Eye (tissue), 1 donor: ENCODE measurements at regions not wholly inside any gene's neighbourhood (a gene's known extent, or its start where the extent isn't known, plus 50 kb on each side); places are given as distances from the start of the nearest gene placed in this dataset.
A peak's percentile ranks its signal among the peaks of the same experiment; 100 is the strongest.

Experiments used
- DNase-seq: peaks from one replicate; pipeline ENCODE4 v3.0.0-alpha.2; 2015

GRCh38 chr2:176508374-176508773, 239.1 kb downstream of the MTX2 start:
- DNase-seq: no peak

- DNase-seq: no peak
Measured at GRCh38 chr2:176508984-176509740, 239.9 kb downstream of the MTX2 start.

- DNase-seq: no peak
Measured at GRCh38 chr2:176514276-176514675, 245.0 kb downstream of the MTX2 start.

DNA sequence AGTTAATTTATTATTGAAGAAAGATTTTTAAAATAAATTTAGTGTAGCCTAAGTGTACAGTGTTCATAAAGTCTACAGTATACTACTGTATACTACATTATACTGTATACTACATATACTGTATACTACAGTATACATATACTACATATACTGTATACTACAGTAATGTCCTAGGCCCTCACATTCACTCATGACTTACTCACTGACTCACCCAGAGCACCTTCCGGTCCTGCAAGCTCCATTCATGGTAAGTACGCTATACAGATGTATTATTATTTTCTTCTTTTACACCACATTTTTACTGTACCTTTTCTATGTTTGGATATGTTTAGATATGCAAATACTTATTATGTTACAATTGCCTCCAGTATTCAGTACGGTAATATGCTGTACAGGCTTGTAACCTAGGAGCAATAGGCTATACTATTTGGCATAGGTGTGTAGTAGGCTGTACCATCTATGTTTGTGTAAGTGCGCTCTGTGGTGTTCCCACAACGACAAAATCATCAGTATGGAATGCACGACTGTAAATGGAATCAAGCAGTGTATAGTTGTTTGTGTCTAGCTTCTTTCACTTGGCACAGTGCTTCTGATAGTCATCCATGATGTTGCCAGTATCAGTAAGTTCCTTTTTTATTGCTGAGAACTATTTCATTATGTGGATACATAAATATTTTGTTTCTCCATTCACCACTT, 245.7 kb downstream of the MTX2 start:
- no peak for DNase-seq

- DNase-seq: no peak
Measured at GRCh38 chr2:176516051-176516602, 246.9 kb downstream of the MTX2 start.

DNA sequence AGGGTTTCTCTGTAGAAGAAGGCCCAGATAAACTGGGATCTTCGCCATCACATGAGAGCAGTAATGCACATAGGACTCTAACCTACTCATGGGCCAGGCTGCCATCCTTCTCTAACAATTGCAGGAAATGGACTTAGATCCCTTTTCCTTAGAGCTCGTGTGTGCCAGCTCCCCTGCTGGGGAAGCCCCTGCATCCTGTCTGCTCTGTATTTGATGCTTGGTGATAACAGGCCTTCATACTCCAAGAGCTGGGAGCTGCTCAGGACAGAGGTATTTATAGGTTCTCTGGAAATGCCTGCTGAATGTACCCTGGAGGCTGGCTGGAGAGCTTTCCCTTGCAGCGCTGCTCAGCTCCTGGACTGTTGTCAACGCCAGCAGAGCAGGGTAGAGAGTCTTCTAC, 249.6 kb downstream of the MTX2 start:
- DNase-seq: no peak

DNA sequence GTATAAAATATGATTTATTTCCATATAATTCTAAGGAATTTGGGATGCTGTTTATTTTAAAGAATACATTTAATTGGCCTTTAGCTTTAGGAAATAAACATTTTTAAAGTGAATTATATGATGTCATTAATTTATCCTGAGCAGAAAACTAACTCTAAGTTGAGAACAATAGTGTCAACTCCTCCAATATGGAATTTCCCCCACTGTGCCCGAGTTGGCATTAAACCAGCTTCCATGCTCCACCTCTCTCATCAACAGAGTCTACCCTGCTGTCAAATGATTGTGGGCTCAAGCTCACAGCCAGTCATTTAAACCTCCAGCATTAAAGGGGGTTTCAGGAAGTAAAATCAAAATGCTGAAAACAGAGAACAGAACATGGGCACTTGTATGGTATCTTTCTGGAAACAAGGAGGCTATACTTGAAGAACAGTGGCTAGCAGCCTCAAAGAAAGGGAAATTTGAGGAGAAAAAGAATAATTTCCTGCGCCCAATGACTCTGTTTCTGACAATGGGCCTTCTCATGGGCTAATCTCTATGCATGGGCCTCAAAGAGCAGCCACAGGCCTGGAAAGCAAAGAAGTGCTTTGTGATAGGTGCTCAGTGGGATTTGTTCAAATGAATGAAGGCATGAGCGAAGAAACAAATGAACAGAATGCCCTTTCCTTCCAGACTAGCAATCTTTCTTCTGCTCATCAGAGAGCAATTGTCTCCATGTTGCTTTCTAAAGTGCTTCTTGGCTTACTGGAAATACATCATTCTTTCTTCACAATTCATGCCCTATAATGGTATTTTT, 252.8 kb downstream of the MTX2 start:
- no peak for DNase-seq

DNA sequence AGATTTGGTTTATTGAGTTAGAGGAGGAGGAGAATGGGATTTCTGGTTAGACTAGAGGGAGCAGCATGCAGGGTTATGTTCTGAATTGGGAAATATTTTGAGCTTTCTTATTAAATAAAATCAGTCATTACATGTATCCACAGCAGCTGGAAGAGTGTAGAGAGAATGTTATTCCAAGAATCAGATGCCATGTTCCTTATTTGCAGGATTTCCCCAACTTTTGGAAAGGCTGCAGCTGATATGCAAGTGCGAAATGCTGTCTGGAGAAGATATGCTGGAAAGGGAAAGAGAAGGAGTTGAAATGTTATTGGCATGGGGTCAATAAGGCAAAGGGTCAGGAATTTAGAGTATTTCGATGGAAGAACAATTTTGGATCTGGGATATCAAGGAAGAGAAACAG, 255.8 kb downstream of the MTX2 start:
- no peak for DNase-seq

DNA sequence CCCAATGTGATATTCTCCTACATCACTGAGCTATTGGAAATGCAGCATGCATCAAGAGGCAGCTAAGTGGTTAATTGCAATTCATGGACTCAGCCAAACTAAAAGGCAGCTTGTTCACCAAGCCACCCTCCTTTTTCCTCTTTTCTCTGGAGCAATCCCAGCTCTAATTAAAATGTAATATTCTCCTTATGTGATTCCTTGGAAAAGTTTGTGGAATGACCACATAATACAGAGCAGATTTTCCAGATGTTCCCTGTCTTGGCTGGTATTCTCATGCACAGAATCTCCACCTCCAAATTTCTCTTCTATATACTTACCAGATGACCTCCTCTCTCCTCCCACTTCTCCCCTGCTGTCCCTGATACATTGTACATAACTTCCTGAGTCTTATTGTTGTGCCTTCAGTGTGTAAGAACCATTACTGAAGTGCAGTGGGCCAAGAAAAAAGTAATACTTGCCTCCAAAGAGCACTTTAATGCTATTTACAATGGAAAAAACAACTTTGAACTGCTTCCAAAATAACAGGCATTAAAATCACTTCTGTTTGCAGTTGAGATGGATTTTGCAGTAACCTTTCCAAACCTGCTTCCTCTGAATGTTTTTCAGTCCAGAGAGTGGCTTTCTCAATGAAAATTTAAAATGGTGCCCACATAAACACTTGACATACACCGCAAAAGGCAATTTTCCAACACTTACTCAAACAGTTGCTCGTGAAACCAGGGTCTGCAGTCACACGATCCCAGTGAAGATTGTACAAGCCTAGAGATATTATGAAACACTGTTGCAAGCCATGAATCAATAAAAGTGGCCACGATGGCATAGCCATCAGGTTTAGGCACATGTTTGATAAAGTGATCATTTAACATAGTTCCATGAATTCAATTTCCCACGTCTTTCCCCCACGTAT, 258.0 kb downstream of the MTX2 start:
- DNase-seq: peak; percentile 81

DNA sequence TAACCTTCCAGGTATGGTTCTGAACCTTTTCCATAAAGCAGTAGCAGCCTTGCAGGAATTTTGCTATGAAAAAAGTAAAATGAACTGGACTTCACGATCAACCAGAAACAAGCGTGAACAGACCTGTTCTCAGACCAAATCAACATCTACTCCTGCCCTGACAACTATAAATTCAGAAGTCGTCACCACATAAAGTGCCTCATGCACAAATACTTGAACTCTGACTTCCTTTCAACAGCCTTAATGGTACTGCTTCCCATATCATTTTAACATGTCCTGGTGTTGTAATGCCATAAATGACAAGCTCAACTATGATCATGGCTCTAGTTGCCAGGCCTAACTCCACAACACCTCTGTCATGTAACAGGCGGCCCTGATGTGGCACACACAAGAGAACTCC, 262.4 kb downstream of the MTX2 start:
- no peak for DNase-seq

GRCh38 chr2:176533505-176534193, 264.4 kb downstream of the MTX2 start:
- DNase-seq: no peak

GRCh38 chr2:176534798-176535466, 265.7 kb downstream of the MTX2 start:
- DNase-seq: no peak

DNA sequence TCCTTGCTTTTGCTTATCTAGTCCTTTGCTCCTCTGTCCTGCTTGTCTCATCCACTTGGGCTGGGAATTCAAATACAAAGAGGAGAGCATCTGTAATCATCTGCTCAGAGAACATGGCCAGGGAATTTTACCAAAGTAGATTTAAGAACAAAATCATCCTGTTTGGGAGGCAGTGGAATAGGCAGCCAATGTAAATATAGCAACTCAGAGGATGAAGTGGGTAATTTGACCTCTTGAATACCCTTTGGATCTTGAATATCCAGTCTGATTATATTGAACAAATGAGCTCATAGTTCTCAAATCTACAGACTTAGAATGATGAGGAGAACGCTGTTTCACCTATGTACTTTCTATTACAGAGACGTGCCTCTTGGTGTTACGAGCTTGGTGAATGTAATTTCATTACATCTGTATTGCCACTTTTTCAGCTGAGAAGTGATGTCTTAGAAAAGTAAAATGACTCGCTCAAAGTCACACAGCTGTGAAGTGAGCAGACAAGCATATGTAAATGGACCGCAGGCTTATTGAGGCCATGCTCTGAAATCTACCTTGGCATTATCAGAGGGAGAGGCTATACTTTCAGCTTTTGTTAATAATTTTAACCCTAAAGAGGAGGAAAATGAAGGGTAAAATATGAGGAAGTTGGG, 266.3 kb downstream of the MTX2 start:
- DNase-seq: no peak

DNA sequence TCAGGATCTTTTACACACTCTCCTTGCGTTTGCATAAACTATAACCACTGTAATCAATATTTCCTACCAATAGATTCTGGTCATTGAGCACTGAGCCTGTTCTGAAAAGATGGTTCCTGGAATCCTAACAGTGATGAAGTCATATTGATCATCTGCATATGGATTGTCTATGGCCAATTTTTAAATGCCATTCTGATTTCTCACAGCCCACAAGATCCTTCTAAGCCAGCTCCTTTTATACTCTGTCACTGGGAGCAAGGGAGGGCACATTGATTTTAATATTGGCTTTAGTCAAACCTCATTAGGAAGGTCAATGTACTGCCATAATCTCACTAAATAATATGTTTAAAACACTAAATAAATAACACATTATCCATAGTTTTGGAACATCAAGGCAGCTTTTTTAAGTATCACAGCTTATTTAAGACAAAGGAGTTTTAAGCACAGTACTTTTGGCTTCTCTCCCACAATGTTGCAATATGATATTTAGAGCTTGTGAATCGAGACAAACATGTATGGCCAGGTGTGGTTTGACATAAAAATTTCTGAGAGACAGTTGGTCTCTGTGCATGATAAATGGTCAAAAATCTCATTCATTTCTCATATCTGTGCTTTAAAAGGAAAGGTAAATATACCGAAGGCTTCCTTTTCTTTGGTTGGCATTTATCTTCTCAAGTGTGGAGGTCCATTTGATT, 267.3 kb downstream of the MTX2 start:
- no peak for DNase-seq

DNA sequence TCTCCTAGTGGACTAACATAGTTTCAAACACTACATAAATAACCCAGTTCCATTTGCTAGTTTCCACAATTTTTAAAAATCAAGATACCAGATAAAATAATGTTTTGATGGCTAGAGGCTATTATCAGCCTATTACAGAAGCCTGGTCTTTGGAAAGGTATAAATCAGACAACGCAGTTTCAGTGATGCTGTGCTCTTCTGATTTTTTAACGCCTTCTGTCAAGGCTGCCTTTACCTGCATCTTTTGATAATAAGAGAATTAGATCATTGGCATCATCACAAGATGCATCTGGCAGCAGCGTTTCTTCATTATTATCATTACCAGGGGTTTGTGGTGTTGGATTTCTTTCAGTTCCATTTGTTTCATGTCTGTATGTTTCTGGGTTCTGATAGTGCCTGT, 268.7 kb downstream of the MTX2 start:
- no peak for DNase-seq

DNA sequence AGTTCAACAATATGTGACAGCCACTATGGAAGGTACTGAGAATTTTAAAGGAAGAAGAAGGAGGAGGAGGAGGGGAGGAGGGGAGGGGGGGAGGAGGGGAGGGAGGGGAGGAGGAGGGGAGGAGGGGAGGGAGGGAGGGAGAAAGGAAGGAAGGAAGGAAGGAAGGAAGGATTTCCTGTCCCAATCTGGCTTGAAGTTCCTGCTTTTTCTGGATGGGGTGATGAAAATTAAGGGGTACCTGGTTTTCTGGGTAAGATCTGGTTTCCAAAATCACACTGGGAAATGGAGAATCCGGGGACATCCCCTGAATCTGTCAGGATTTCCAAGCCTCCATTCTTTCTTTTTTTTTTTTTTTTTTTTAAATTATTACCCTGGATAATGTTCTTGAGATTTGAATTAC, 271.8 kb downstream of the MTX2 start:
- DNase-seq: no peak

DNA sequence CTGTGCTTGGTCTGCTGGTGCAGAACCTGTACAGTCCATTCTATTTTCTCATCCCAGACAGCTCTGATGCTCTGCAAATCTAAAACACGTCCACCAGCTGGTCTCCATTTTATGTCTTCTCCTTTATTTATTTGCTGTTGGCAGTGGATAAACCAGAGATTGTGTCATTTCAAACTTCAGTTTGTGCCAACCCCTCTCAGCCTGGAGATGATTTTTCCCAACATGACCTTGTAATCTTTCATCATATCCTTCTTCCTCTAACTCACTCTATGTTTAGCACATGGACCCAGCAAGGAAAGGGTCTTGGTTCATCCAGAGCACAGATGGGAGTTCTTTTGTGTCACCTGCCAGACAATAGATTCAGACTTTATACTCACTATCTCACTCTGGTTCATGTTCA, 273.2 kb downstream of the MTX2 start:
- no peak for DNase-seq

- no peak for DNase-seq
Measured at GRCh38 chr2:176544557-176544956, 275.3 kb downstream of the MTX2 start.

DNA sequence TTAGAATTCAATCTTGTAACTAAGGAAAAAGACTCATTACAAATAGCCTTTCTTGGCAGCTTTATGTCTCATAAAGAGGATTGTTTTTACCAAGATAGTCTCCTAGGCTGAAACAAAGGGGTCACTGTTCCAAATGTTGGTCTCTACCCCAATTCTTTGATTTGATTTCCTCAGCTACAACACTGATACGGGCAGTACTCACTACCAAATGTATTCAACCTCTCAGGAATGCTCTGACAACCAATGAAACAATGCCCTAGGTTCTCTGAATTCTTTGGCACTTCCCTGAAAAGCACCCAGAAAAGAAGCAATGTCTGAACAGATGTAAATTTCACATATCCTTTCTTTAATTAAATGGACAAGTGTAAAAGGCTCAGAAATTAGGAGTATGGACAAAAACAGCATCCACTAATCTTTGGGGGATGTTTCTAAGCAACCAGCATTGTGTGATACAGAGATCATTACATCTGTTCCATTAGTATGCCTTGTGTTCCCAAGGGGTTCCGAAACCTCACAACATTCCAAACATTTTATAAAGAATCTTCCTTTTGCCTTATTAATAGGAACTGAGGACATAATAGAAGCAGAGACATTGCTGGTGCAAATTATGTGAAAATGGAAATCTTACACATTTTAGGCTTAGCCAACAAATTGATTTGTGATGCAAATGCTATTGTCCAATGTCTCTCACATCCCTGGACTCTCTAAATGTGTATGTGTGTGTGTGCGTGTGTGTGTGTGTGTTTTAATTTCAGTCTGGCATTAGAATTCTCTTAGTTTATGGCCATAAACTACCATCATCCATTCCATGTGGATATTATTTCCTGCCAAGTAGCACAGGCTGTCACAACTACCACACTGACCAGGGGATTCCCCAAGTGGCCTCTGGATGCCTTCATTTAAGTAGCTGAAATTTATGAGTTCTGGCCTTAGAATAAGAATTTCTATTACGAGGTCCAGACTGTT, 276.0 kb downstream of the MTX2 start:
- DNase-seq: no peak
